ENCODE measurements at regions not wholly inside any gene's neighbourhood (a gene's known extent, or its start where the extent isn't known, plus 50 kb on each side); places are given as distances from the start of the nearest gene placed in this dataset.

- no peak for TF ChIP-seq CTCF (IDR thresholded peaks at IDR 0.05)
- no peak for TF ChIP-seq POLR2A (IDR thresholded peaks at IDR 0.05)
Measured at GRCh38 chr1:221271701-221272100, 392.5 kb downstream of the HLX start.

Measured in testis (tissue), 2 donors.